ENCODE measurements at regions not wholly inside any gene's neighbourhood (a gene's known extent, or its start where the extent isn't known, plus 50 kb on each side); places are given as distances from the start of the nearest gene placed in this dataset.
"Not testable (repeated sequence)": the region's sequence is repeated elsewhere in the genome, so short reads cannot be mapped to it uniquely, and the experiment has no call there.

DNA sequence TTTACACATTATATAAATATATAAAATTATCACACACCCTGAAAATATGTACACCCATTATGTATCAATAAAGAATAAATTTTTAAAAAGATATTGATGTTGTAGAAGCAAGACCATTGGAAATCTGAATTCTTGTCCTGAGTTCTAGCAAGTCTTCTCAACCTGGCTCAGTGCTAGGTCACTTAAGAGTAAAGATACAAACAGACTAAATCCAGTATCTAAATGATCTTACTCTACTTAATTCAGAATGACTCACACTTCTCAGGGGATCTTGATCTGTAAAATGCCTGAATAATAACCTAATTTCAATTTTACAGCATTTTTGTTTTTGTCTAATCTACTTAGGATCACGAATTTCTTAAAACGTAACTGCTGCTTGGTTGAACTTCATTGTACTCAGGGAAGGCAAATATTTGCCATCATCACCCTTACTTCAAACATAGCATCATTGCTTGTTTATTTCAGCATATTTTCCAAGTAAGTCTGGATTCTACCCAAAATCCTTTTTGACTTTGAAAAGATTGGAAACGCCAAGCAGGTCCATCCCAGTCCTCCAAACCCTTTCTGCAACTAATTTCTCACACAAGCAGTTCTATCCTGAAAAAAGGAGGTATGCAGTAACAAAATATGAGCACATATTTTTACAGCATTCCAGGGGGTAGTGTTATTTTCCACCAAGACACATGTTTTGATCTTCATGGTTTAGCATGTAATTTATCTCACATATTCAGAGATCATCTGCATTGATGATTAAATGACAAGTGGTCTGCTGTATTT lies 582.6 kb downstream of the PSAT1 start:
- no peak for DNase-seq

DNA sequence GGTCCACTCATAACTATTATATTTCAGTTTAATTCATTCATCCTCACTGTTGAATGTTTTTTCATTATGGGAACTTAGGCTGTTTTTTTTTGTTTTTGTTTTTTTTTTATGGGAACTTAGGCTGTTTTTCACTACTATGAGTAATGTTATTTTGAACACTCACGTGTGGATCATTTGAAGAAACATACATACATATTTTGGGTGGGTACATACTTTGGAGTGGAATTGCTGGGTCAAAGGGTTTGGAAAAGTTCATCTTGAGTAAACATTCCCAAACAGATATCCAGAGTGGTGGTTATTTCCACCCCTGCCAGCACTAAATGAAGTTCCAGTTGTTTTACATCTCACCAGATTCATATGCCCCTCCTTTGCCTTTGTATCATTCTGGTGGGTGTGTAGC lies 584.4 kb downstream of the PSAT1 start:
- no peak for DNase-seq

- DNase-seq = no peak
Observed at GRCh38 chr9:78882481-78882880, 585.6 kb downstream of the PSAT1 start.

DNA sequence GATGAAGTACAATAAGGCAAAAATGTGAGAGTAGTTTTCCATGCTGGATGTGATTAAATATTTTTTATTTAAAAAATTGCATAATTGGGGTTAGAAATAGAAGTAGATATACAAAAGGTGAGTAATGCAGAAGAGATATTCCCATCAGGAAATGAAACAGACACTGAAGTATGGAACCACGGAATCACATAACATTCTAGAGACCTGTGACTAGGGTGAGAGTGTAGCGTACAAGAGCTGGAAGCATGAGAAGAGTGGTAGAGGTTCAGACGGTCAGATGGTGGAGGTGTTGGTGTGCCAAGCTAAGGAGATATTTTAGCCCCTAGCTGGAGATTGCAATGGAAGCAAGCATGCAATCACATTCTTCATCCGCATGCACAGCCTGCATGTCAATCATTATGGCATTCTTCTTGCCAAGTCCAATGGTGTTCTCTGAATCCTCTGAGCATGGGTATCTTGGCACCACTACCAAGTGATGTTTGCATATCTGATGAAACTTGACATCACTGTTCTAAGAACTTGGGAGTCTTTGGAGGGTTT lies 587.8 kb downstream of the PSAT1 start:
- no peak for DNase-seq

DNA sequence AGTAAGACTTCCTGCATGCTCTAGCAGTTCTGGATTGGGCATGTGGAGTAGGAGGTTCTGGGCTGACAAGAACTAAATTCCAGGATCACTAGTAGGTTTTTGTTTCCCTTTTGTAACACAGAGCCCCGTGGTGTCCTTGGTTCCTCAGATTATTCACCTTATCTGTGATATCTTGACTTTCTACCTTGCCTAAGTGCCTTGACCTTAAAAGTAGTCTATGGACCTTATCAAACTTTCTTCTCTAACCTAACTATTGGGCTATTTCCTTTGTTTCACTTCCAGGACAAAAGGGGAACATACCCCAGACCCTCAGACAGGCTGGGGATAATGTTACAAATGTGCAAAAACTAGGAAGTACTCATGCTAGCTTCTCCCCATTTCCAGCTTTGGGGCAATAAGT lies 595.3 kb downstream of the PSAT1 start:
- no peak for DNase-seq

- no peak for DNase-seq
Observed at GRCh38 chr9:78892769-78893168, 595.8 kb downstream of the PSAT1 start.

- no peak for DNase-seq
Observed at GRCh38 chr9:78893774-78894401, 597.0 kb downstream of the PSAT1 start.

- DNase-seq = no peak
Observed at GRCh38 chr9:78896479-78896878, 599.6 kb downstream of the PSAT1 start.

GRCh38 chr9:78898234-78898633 lies 601.3 kb downstream of the PSAT1 start:
- no peak for DNase-seq

DNA sequence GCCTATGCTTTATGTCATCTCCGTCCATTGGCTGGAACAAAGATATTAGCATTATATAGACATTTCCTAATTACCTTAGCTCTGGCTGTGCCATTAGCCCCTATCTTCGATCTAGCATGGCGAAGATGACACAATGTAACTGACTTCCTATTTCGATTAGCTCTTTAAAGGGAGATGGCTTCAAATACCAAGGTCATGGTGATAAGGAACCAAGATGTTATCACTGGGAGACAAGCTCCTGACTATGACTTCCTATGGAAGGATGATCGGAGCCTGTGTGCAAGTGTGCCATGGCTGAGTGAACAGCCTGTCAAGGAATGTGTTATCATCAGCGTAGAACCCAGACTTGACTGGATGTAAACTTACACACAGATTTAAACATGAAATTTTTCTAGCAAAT lies 602.1 kb downstream of the PSAT1 start:
- no peak for DNase-seq

DNA sequence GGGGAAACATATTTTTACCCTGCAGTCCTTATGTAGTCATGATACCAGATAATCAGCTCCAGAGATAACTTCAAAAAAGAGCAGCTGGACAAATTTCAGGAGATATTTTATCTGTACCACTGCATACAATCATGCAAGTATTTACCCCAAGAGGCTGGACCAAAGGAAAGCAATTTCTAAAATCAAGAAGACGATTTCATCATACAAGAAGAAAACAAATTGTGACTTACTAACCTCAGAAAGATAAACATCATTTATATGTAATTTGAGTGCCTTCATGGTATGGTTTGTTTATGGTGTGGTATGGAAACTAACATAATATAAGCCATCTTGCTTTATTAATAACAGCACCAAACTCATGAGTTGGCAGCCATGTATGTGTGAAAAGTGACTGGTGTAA lies 603.6 kb downstream of the PSAT1 start:
- no peak for DNase-seq

GRCh38 chr9:78902051-78902450 lies 605.1 kb downstream of the PSAT1 start:
- DNase-seq = no peak

DNA sequence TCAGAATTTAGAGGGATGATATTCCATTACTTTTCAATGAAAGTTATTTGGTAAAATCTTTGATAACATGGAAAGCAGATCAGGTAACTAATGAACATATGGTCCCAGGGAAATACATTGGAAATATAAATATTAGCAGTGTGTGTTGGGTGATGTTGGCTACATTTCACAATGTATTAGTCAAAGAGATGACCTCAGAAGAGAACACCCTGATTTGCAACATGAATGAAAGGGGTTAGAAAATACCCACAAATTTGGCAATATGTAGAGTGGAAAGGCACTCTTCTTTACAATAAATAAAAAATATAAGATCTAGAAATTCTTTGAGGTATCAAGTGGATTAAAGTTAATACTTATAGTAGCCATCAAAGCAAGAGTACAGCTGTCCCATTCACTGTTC lies 606.7 kb downstream of the PSAT1 start:
- no peak for DNase-seq

DNA sequence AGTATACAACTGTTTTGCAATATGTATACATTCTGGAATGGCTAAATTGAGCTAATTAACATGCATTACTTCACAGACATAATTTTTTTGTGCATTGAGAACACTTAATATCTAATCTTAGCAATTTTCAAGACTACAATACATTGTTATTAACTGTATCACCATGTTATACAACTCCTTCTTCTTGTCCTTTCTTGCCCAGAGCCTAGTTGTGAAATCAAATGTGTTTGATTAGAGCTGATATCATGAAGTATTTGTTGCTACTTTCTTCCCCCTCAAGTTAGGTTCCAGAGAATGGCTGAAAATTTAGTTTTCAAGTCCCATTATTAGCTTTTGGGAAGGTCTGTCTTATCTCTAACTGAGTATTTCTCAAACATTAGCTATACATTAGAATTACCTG lies 607.8 kb downstream of the PSAT1 start:
- no peak for DNase-seq

GRCh38 chr9:78905387-78905786 lies 608.5 kb downstream of the PSAT1 start:
- no peak for DNase-seq

- DNase-seq = no peak
Observed at GRCh38 chr9:78905986-78906755, 609.2 kb downstream of the PSAT1 start.

GRCh38 chr9:78909566-78909965 lies 612.6 kb downstream of the PSAT1 start:
- DNase-seq = no peak

DNA sequence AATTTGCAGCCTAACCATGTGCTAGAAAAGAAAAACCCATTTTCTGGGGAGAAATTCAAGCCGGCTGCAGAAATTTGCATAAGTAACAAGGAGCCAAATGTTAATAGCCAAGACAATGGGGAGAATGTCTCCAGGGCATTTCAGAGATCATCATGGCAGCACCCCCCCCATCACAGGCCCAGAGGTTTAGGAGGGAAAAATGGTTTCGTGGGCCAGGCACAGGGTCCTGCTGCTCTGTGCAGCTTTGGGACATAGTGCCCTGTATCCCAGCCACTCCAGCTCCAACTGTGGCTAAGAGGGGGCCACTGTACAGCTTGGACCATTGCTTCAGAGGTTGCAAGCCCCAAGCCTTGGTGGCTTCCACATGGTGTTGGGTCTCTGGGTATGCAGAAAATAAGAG lies 620.0 kb downstream of the PSAT1 start:
- DNase-seq = not testable (repeated sequence)

DNA sequence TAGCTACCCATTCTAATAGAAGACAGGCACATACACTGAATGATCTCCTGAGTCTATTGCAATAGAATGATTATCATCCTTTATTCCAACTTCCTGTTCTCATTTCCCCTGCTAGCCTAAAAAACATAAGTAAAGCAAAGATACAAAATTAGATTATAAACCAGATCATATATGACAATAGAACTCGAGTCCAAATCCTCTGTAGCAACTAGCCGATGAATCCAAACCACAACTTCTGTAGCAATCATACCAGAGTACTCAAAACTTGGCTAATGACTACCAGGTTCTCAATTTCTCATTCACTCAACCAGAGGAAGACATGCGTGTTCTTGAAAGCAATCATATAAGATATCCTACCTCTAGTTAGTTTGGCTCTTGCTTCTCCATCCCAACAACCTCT lies 622.1 kb downstream of the PSAT1 start:
- DNase-seq = no peak

DNA sequence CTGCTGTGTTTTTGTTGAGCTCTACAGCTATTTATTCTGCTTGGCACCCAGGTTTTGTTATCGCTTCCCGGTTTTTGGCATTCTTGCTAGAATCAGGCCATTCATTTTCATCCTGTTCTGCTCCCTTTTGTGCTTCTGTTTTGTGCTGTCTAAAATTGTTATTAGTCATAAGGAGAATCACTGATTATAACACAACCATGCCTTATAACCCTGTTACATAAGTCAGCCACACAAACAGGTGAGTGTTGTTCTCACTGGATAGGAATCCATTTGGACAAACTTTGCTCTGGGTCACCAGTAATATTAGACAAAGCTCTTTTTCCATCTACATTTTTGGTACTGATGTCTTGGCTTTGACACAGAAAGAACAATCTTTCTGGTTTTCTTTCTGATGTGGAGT lies 622.8 kb downstream of the PSAT1 start:
- no peak for DNase-seq

DNA sequence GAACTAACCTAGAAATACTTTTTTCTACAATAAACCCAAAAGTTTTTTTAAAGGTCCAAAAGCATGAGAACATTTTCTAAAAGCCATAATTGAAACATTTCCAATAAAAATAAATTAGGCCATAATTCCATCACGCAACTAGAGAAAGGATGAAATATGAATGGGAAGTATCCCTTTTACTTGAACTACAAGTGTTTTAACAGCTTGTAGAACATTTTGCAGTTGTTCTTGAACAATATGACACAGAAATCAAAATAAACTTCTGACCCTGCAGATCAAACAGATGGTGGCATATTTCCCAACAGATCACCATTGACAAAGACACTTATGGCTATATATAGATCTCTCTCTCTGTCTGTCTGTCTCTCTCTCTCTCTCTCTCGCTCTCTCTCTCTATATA lies 624.4 kb downstream of the PSAT1 start:
- no peak for DNase-seq

- no peak for DNase-seq
Observed at GRCh38 chr9:78923966-78924659, 627.2 kb downstream of the PSAT1 start.

Measured in activated CD4-positive, alpha-beta T cell treated with anti-CD3 and anti-CD28 coated beads, Interleukin-2, amount 50 U/mL, for 1 hour (primary cell).